GM23338 (cell line): ENCODE measurements at regions not wholly inside any gene's neighbourhood (a gene's known extent, or its start where the extent isn't known, plus 50 kb on each side); places are given as distances from the start of the nearest gene placed in this dataset. TPM values are rescaled to one million over a fixed set of nuclear protein-coding genes. Genes with fewer than 3 reads are reported as not detected.

Experiments used
- small RNA-seq: library from RNA; depleted of rRNA; stranded (forward); fragments of <200 nt; gene quantifications from one replicate; pipeline ENCODE3, GENCODE V24; 2014; ENCODE audit warnings: low replicate concordance

Small RNA genes in the stretch of these regions (small RNA-seq; reads per million reads assigned to genes)
- not detected for gene RNU6-1116P
